C4-2B (cell line): ENCODE measurements at regions not wholly inside any gene's neighbourhood (a gene's known extent, or its start where the extent isn't known, plus 50 kb on each side); places are given as distances from the start of the nearest gene placed in this dataset.

Source experiments
- CTCF ChIP-seq: fragments of 450-650 bp; conservative IDR thresholded peaks from 2 replicates; pipeline ENCODE4 v1.5.1; 2017; ENCODE audit warnings: mild to moderate bottlenecking
- ZFX ChIP-seq: fragments of 450-650 bp; IDR thresholded peaks from 2 replicates; pipeline ENCODE4 v1.6.1; 2017

DNA sequence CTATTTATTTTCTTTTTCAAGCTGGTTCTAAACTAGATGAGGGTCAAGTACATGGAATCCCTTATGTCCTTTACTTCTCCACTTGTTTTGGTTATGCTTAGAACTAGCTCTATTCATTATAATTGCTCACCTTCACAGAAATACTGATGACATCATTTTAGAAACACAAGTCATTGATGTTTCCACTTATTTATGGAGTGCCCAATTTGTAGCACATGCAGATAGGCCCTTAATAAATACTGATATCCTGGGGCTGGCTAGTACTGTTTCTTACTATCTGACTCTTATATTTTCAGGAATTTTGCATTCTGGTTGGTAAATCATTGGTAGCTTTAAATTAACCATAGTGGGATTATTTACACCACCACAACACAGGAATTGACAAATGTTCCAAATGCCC, 112.2 kb downstream of the NAA11 start:
- no peak for TF ChIP-seq CTCF
- TF ChIP-seq ZFX: no peak
